HEK293T (cell line): ENCODE measurements at regions not wholly inside any gene's neighbourhood (a gene's known extent, or its start where the extent isn't known, plus 50 kb on each side); places are given as distances from the start of the nearest gene placed in this dataset.
"Not testable (repeated sequence)": the region's sequence is repeated elsewhere in the genome, so short reads cannot be mapped to it uniquely, and the experiment has no call there.

Experiments
- CTCF ChIA-PET: fragments of 350-600 bp; formaldehyde crosslinking; extraction: SDS; loops from one replicate; lab custom pipeline; 2021; ENCODE audit warnings: antibody characterized with exemption, inconsistent platforms; lab: Yijun Ruan, JAX
- POLR2A ChIA-PET: fragments of 350-600 bp; formaldehyde crosslinking; extraction: SDS; loops from one replicate; lab custom pipeline; 2020; ENCODE audit warnings: antibody characterized with exemption, inconsistent platforms; lab: Yijun Ruan, JAX
- DNase-seq: peaks from one replicate; pipeline ENCODE4 v3.0.0; 2012; ENCODE audit warnings: mixed read lengths; ENCODE audit errors: extremely low spot score
- ARNT ChIP-seq: fragments of 450-650 bp; IDR thresholded peaks from 2 replicates; pipeline ENCODE4 v1.6.1; 2017; ENCODE audit warnings: mild to moderate bottlenecking
- BHLHE40 ChIP-seq: fragments of 450-650 bp; IDR thresholded peaks from 2 replicates; pipeline ENCODE4 v1.6.1; 2016; ENCODE audit warnings: mild to moderate bottlenecking, moderate library complexity, borderline replicate concordance
- CTBP1 ChIP-seq: fragments of 450-650 bp; IDR thresholded peaks from 2 replicates; pipeline ENCODE4 v1.6.1; 2016; ENCODE audit warnings: borderline replicate concordance
- ELF4 ChIP-seq: fragments of 450-650 bp; IDR thresholded peaks from 2 replicates; pipeline ENCODE4 v1.6.1; 2017; ENCODE audit warnings: antibody characterized with exemption
- FOXA1 ChIP-seq: fragments of 450-650 bp; IDR thresholded peaks from 2 replicates; pipeline ENCODE4 v1.6.1; 2016; ENCODE audit warnings: mild to moderate bottlenecking
- FOXK2 ChIP-seq: fragments of 450-650 bp; IDR thresholded peaks from 2 replicates; pipeline ENCODE4 v1.6.1; 2016; ENCODE audit warnings: mild to moderate bottlenecking
- FOXM1 ChIP-seq: fragments of 450-650 bp; IDR thresholded peaks from 2 replicates; pipeline ENCODE4 v1.6.1; 2017; ENCODE audit warnings: mild to moderate bottlenecking, borderline replicate concordance
- HDGF ChIP-seq: fragments of 450-650 bp; IDR thresholded peaks from 2 replicates; pipeline ENCODE4 v1.6.1; 2017; ENCODE audit warnings: antibody characterized with exemption, borderline replicate concordance
- L3MBTL2 ChIP-seq: fragments of 450-650 bp; conservative IDR thresholded peaks from 2 replicates; pipeline ENCODE4 v1.6.1; 2016; ENCODE audit warnings: mild to moderate bottlenecking
- LEF1 ChIP-seq: fragments of 450-650 bp; IDR thresholded peaks from 2 replicates; pipeline ENCODE4 v1.6.1; 2017; ENCODE audit warnings: mild to moderate bottlenecking, borderline replicate concordance
- NFRKB ChIP-seq: fragments of 450-650 bp; IDR thresholded peaks from 2 replicates; pipeline ENCODE4 v1.6.1; 2016; ENCODE audit warnings: mild to moderate bottlenecking, moderate library complexity
- SP1 ChIP-seq: fragments of 450-650 bp; IDR thresholded peaks from 2 replicates; pipeline ENCODE4 v1.6.1; 2017
- SUZ12 ChIP-seq: fragments of 450-650 bp; IDR thresholded peaks from 2 replicates; pipeline ENCODE4 v1.6.1; 2016; ENCODE audit warnings: mild to moderate bottlenecking
- TARDBP ChIP-seq: fragments of 450-650 bp; IDR thresholded peaks from 2 replicates; pipeline ENCODE4 v1.6.1; 2016
- ZNF384 ChIP-seq: fragments of 450-650 bp; IDR thresholded peaks from 2 replicates; pipeline ENCODE4 v1.6.1; 2016
- TF ChIP-seq, protein P1 (sequence below): fragments of 450-650 bp; IDR thresholded peaks from 2 replicates; pipeline ENCODE4 v1.6.1; 2016

DNA sequence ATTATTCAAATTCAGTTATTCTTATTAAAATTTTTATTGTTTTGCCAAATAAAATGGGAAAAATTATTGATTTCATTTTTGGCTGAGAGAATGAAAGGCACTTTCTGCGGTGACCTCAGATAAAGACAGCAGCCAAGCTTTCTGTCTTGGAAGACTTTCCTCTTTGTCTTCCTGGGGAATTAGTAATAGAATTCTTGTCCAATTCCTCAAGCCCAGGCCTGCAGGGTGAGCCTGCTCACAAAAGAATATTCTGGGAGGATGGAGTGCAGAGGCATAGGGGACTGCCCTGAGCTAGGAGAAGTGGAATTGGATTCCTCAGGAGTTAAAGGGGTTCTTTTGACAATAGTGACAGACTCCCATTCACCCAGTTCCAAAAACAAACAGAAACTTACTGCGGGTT lies 614.5 kb upstream of the ADGRL2 start:
- no peak for DNase-seq
- CTCF ChIA-PET = interaction anchor here (0.6 kb wide), 1 partner anchor 16 kb away, joined by 3 read pairs; no protein-coding TSS in a partner anchor

DNA sequence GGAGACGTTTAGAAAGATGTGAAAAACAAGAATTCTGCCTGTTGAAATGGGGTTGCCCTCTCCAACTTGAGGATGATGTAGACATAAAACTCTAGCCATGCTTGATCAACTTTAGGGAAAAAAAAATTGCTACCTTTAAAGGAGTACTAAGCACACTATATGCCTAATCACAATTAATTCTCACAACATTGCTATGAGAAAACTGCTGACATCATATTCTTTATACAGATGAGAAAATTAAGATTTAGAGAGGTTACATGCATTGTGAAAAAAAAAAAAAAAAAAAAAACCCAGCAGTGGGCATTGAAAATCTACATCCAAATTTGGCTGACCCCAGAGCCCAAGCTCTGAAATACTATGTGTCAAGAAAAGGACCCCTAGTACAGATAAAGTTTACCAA lies 617.2 kb upstream of the ADGRL2 start:
- TF ChIP-seq, protein P1, sequence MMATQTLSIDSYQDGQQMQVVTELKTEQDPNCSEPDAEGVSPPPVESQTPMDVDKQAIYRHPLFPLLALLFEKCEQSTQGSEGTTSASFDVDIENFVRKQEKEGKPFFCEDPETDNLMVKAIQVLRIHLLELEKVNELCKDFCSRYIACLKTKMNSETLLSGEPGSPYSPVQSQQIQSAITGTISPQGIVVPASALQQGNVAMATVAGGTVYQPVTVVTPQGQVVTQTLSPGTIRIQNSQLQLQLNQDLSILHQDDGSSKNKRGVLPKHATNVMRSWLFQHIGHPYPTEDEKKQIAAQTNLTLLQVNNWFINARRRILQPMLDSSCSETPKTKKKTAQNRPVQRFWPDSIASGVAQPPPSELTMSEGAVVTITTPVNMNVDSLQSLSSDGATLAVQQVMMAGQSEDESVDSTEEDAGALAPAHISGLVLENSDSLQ = no peak
- TF ChIP-seq LEF1 = no peak
- TF ChIP-seq CTBP1 = no peak
- no peak for TF ChIP-seq SP1
- TF ChIP-seq ELF4 = no peak
- TF ChIP-seq FOXA1 = no peak
- no peak for TF ChIP-seq SUZ12
- no peak for TF ChIP-seq HDGF
- TF ChIP-seq BHLHE40 = no peak
- TF ChIP-seq L3MBTL2 = no peak
- DNase-seq = no peak
- ChIA-PET CTCF (no interaction called here), POLR2A (no interaction called here)

More for the DNA sequence above, 614.5 kb upstream of the ADGRL2 start:
- no peak for TF ChIP-seq FOXM1
- TF ChIP-seq SUZ12 = no peak
- no peak for TF ChIP-seq ELF4
- no peak for TF ChIP-seq LEF1
- POLR2A ChIA-PET = no interaction called here

DNA sequence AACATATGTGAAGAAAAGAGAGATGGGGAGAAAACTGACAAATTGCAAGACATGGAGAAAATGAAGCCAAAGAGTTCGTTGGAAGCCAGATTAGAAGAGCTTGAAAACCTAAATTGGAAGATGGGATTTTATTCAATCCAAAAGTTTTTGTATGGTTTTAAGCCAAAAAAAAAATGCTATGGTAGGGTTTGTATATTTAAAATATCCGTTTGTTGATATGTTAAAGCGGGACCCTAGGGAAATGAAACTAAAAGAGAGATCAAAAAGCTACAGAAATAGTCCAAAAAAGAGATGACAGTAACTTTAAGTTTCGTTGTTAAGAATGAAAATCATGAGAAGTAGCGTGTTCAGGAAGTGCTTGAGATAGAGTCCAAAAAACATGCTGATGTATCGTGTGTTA lies 617.7 kb upstream of the ADGRL2 start:
- DNase-seq = no peak
- ChIA-PET CTCF (no interaction called here), POLR2A (no interaction called here)
- TF ChIP-seq FOXA1 (no peak), NFRKB (no peak), ELF4 (no peak), ZNF384 (no peak), ARNT (no peak), HDGF (no peak), TARDBP (no peak), L3MBTL2 (no peak), FOXM1 (no peak), SP1 (no peak), FOXK2 (no peak), BHLHE40 (no peak), CTBP1 (no peak), SUZ12 (no peak), LEF1 (no peak)
- TF ChIP-seq, protein P1 = no peak

DNA sequence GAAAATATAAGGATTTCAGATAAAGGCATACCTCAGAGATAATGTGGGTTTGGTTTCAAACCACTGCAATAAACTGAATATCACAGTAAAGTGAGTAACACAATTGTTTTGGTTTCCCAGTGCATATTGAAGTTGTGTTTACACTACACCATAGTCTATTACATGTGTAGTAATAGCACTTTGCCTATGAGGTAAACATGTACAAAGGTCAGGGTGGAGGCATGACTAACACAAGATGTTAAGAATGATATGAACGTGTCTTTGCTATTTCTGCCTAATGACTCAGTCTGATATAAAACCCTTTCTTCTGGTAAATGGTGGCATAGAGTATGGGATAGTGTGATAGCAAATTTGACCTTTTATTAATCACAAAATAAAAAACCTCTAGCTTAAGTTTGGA lies 621.5 kb upstream of the ADGRL2 start:
- POLR2A ChIA-PET = no interaction called here
- no peak for DNase-seq
- TF ChIP-seq BHLHE40 = no peak
- TF ChIP-seq FOXM1 = no peak
- no peak for TF ChIP-seq SUZ12
- TF ChIP-seq ARNT = 0 out of 2 replicates have a peak, but pooled peaks have one; percentile 7
- no peak for TF ChIP-seq FOXA1
- CTCF ChIA-PET = no interaction called here

DNA sequence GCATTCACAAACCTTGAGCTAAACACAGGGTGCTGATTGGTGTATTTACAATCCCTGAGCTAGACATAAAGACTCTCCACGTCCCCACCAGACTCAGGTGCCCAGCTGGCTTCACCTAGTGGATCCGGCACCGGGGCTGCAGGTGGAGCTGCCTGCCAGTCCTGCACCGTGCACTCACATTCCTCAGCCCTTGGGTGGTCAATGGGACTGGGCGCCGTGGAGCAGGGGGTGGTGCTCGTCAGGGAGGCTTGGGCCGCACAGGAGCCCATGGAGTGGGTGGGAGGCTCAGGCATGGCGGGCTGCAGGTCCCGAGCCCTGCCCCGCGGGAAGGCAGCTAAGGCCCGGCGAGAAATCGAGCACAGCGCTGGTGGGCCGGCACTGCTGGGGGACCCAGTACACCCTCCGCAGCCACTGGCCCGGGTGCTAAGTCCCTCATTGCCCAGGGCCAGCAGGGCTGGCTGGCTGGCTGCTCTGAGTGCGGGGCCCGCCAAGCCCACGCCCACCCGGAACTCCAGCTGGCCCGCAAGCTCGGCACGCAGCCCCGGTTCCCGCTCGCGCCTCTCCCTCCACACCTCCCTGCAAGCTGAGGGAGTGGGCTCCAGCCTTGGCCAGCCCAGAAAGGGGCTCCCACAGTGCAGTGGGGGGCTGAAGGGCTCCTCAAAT lies 622.2 kb upstream of the ADGRL2 start:
- CTCF ChIA-PET, POLR2A ChIA-PET, DNase-seq: not testable (repeated sequence)

DNA sequence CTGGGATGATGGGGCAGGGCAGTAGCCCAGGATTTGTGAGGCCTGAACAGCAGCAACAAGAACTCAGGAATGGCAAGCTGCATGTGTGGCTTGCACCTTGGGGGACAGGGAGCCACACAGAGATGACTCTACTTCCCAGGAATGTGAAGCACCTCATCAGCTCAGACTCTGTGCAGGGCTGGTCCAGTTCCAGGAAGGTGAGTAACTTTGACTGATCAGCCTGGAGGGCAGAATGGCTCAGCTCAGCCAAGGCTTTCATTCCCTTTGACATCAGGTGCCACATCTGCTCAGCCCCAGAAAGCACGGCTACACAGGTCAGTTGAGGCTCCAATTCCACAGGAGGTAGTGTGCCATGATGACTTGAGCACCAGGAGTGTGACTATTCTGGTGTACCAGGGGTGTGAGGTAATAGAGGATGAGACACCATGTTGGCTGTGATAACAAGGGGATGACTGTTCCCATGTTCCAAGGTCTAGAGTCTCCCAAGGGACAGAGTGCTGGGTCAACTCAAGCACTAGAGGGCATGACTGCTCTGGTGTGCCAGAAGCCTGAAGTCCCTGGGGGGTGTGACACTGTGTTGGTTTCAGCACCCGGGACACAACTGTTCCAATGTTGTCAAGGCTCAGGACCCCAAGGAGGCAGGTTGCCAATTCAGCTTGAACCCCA lies 625.8 kb upstream of the ADGRL2 start:
- no peak for DNase-seq
- CTCF ChIA-PET = no interaction called here
- POLR2A ChIA-PET = no interaction called here
- TF ChIP-seq SP1 (no peak), ELF4 (no peak), BHLHE40 (no peak), FOXM1 (no peak), TARDBP (no peak), ZNF384 (no peak), LEF1 (no peak), NFRKB (no peak), L3MBTL2 (no peak), CTBP1 (no peak), HDGF (no peak), SUZ12 (no peak), ARNT (no peak), FOXK2 (no peak)
- TF ChIP-seq, protein P1 = no peak

DNA sequence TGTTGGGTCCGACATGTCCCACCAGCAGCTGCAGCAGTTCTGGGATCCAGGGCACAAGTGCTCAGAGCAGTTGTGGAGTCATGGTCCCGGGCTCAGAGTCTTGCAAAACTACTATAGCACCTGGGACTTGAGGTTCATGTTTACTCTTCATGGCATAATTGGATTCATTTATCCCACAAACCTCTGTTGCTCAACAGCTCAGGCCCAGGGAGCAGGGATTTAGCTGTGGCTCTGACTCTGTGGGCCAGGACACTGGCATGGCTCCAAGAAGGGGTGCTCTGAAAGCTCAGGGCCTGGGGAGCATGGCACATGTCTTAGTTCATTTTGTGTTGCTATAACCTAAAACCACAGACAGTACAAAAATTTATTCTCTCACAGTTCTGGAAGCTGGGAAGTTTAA lies 626.7 kb upstream of the ADGRL2 start:
- CTCF ChIA-PET = no interaction called here
- POLR2A ChIA-PET = no interaction called here
- TF ChIP-seq NFRKB = no peak
- TF ChIP-seq ARNT = no peak
- TF ChIP-seq CTBP1 = no peak
- TF ChIP-seq SUZ12 = no peak
- no peak for TF ChIP-seq HDGF
- TF ChIP-seq FOXM1 = no peak
- DNase-seq = no peak
